ENCODE measurements at regions not wholly inside any gene's neighbourhood (a gene's known extent, or its start where the extent isn't known, plus 50 kb on each side); places are given as distances from the start of the nearest gene placed in this dataset.

DNA sequence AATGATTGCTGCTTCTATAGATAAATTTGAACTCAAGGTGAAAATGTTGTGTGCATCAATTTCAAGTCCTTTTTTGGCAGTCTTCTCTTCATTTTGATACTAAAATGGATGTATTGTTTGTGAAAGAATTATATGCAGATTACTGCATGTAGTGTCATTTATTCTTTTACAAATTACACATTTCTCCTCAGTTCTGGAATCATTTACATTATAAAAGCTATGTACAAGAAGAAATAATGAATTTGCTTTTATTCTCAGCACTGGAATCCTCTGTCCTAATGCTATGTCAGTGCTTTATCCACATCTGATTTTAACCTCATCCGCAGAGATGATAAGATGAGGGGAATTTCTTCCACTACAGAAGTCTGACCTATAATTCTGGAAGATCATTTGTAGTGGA is 220.8 kb upstream of the UBE2E3 start:
- Histone ChIP-seq H3K27me3 (no peaks in the 10 kb centered on the region), H3K27ac (no peak overlapping the region), H3K4me3 (no peak overlapping the region), H3K36me3 (ENCODE audit: low read depth, missing control alignments) (no peaks in the 10 kb centered on the region), H3K9me3 (no peaks in the 10 kb centered on the region), H3K4me1 (no peaks in the 10 kb centered on the region)
- WGBS, 2 donors, result 88 to 94% methylated on average over 1 of the region's 1 CpG
- no peak for DNase-seq
- intact Hi-C loops (cut with DNase I; ENCODE audit: low total_unique reads), result no loop called here
- TF ChIP-seq, protein P1, sequence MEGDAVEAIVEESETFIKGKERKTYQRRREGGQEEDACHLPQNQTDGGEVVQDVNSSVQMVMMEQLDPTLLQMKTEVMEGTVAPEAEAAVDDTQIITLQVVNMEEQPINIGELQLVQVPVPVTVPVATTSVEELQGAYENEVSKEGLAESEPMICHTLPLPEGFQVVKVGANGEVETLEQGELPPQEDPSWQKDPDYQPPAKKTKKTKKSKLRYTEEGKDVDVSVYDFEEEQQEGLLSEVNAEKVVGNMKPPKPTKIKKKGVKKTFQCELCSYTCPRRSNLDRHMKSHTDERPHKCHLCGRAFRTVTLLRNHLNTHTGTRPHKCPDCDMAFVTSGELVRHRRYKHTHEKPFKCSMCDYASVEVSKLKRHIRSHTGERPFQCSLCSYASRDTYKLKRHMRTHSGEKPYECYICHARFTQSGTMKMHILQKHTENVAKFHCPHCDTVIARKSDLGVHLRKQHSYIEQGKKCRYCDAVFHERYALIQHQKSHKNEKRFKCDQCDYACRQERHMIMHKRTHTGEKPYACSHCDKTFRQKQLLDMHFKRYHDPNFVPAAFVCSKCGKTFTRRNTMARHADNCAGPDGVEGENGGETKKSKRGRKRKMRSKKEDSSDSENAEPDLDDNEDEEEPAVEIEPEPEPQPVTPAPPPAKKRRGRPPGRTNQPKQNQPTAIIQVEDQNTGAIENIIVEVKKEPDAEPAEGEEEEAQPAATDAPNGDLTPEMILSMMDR (IDR thresholded peaks at IDR 0.05), result no peak
- TF ChIP-seq POLR2A (IDR thresholded peaks at IDR 0.05), result no peak

DNA sequence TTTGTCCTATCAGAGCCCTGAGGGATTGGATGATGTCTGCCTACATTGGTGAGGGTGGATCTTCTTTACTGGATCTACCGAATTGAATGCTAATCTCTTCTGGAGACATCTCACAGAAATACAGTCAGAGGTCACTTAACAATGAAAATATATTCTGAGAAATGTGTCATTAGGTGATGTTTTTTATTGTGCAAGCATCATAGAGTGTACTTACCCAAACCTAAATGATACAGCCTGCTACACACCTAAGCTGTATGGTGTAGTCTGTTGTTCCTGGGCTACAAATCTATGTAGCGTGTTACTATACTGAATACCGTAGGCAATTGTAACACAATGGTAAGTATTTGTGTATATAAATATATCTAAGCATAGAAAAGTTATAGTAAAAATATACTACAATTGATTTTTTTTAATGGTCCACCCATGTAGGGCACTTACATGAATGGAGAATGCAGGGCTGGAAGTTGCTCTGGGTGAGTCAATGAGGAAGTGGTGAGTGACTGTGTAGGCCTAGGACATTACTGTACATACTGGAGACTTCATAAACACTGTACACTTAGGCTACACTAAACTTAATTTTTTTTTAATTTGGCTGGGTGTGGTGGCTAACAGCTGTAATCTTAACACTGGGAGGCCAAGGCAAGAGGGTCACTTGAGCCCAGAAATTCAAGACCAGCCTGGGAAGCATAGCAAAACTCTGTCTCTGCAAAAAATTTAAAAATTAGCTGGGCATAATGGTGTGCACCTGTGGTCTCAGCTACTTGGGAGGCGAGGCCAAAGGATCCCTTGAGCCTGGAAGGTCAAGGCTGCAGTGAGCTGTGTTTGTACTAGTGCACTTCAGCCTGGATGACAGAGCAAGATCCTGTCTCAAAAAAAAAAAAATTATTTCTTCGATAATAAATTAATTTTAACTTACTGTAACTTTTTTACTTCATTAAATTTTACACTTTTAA is 226.3 kb upstream of the UBE2E3 start:
- H3K27me3 ChIP-seq, result no peaks in the 10 kb centered on the region
- 86 to 90% methylated on average over 5 of the region's 5 CpGs for WGBS, 2 donors
- no peaks in the 10 kb centered on the region for H3K9me3 ChIP-seq
- H3K4me3 ChIP-seq, result no peak overlapping the region
- H3K36me3 ChIP-seq (ENCODE audit: low read depth, missing control alignments), result no peaks in the 10 kb centered on the region
- H3K27ac ChIP-seq, result no peak overlapping the region
- DNase-seq, result no peak
- no peak for TF ChIP-seq POLR2A (IDR thresholded peaks at IDR 0.05)
- TF ChIP-seq, protein P1 (IDR thresholded peaks at IDR 0.05), result no peak
- H3K4me1 ChIP-seq, result no peaks in the 10 kb centered on the region
- intact Hi-C loops (cut with DNase I; ENCODE audit: low total_unique reads), result no loop called here

DNA sequence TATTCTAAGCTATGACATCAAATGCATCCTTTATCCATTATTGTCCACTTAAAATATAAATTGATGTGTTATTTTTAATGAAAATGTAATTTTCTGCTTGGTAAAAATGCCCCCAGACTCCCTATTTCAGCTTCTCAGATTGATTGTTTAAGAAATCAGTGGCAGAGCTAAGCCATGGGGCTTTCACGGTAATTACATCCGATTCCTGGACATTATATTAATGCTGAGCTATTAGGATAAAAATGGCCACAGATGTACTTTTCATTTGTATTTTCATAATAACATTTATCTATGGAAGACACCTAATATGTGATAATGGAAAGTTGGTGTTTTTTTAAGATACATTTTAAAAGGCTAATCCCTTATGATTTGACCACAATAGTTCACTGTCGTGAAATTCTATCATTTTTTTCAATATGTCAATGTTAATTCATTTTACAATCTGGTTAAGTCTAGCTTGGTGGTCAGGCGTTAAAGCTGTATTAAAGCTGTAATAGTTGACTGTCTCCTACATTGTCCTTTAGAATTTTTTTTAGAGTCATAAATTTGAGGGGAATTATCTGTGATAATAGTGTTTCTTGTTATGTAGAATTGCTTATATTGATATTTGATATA is 229.0 kb upstream of the UBE2E3 start:
- TF ChIP-seq POLR2A (IDR thresholded peaks at IDR 0.05), result no peak
- TF ChIP-seq, protein P1 (IDR thresholded peaks at IDR 0.05), result no peak
- no peak overlapping the region for H3K4me3 ChIP-seq
- no peak overlapping the region for H3K27ac ChIP-seq
- H3K9me3 ChIP-seq, result no peaks in the 10 kb centered on the region
- no peaks in the 10 kb centered on the region for H3K27me3 ChIP-seq
- intact Hi-C loops (cut with DNase I; ENCODE audit: low total_unique reads), result no loop called here
- DNase-seq, result no peak
- no peaks in the 10 kb centered on the region for H3K4me1 ChIP-seq
- WGBS, 2 donors, result 93 to 94% methylated on average over 4 of the region's 4 CpGs
- H3K36me3 ChIP-seq (ENCODE audit: low read depth, missing control alignments), result no peaks in the 10 kb centered on the region

DNA sequence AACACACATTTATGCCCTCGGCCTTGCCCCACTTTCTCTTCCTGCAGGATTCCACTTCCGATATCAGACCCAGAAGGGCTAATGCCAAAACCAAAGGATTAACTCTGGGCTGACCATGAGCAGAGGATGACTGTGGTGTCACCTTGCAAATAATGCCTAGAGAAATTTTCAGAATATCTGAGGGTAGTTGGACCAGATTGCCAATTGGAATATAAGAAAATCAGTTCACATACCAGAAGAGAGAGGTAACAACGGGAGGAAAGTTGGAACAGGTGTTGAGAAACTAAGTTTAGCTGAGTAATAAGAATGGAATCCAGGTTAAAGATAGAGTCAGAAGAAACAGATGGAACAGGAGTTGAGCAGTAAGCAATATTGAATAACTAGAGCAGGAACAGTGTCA is 232.7 kb upstream of the UBE2E3 start:
- intact Hi-C loops (cut with DNase I; ENCODE audit: low total_unique reads), result no loop called here
- H3K27ac ChIP-seq, result no peak overlapping the region
- no peak for DNase-seq
- H3K27me3 ChIP-seq, result no peaks in the 10 kb centered on the region
- H3K36me3 ChIP-seq (ENCODE audit: low read depth, missing control alignments), result no peaks in the 10 kb centered on the region
- no peaks in the 10 kb centered on the region for H3K4me1 ChIP-seq
- H3K9me3 ChIP-seq, result no peaks in the 10 kb centered on the region
- TF ChIP-seq, protein P1 (IDR thresholded peaks at IDR 0.05), result no peak
- TF ChIP-seq POLR2A (IDR thresholded peaks at IDR 0.05), result no peak
- 76 to 82% methylated on average over 3 of the region's 3 CpGs for WGBS, 2 donors
- no peak overlapping the region for H3K4me3 ChIP-seq
